ENCODE measurements at regions not wholly inside any gene's neighbourhood (a gene's known extent, or its start where the extent isn't known, plus 50 kb on each side); places are given as distances from the start of the nearest gene placed in this dataset.

- DNase-seq (ENCODE audit: low spot score), result no peak
- intact Hi-C loops (cut with DNase I), result no loop called here
These were observed 281.1 kb downstream of the MBD2 start for GRCh38 chr18:53943326-53943860.

GRCh38 chr18:53941601-53942338, 282.7 kb downstream of the MBD2 start:
- intact Hi-C loops (cut with DNase I), result no loop called here
- DNase-seq (ENCODE audit: low spot score), result no peak

GRCh38 chr18:53937037-53937436, 287.4 kb downstream of the MBD2 start:
- DNase-seq (ENCODE audit: low spot score), result no peak
- intact Hi-C loops (cut with DNase I), result no loop called here

- intact Hi-C loops (cut with DNase I), result loop anchor here in 1 of 2 donors (1.0 kb wide), 1 partner anchor 9 kb away; no protein-coding TSS in a partner anchor
- no peak for DNase-seq (ENCODE audit: low spot score)
These were observed 288.7 kb downstream of the MBD2 start for GRCh38 chr18:53935803-53936202.

- no peak for DNase-seq (ENCODE audit: low spot score)
- intact Hi-C loops (cut with DNase I), result no loop called here
These were observed 289.1 kb downstream of the MBD2 start for GRCh38 chr18:53935399-53935798.

GRCh38 chr18:53920312-53921075, 304.0 kb downstream of the MBD2 start:
- intact Hi-C loops (cut with DNase I), result no loop called here
- no peak for DNase-seq (ENCODE audit: low spot score)

- DNase-seq (ENCODE audit: low spot score), result no peak
- intact Hi-C loops (cut with DNase I), result no loop called here
These were observed 306.4 kb downstream of the MBD2 start for GRCh38 chr18:53918091-53918490.

GRCh38 chr18:53911200-53911599, 313.3 kb downstream of the MBD2 start:
- intact Hi-C loops (cut with DNase I), result no loop called here
- DNase-seq (ENCODE audit: low spot score), result no peak

GRCh38 chr18:53909668-53910067, 314.8 kb downstream of the MBD2 start:
- DNase-seq (ENCODE audit: low spot score), result no peak
- intact Hi-C loops (cut with DNase I), result no loop called here

- intact Hi-C loops (cut with DNase I), result no loop called here
- no peak for DNase-seq (ENCODE audit: low spot score)
These were observed 316.5 kb downstream of the MBD2 start for GRCh38 chr18:53907921-53908320.

GRCh38 chr18:53906681-53907080, 317.8 kb downstream of the MBD2 start:
- intact Hi-C loops (cut with DNase I), result no loop called here
- DNase-seq (ENCODE audit: low spot score), result no peak

- intact Hi-C loops (cut with DNase I), result loop anchor here in 1 of 2 donors (5.0 kb wide), 1 partner anchor 913 kb away; no protein-coding TSS in a partner anchor
- DNase-seq (ENCODE audit: low spot score), result no peak
These were observed 329.6 kb downstream of the MBD2 start for GRCh38 chr18:53894675-53895442.

GRCh38 chr18:53887447-53887846, 337.0 kb downstream of the MBD2 start:
- no peak for DNase-seq (ENCODE audit: low spot score)
- intact Hi-C loops (cut with DNase I), result no loop called here

- DNase-seq (ENCODE audit: low spot score), result no peak
These were observed 338.4 kb downstream of the MBD2 start for GRCh38 chr18:53886058-53886457.

GRCh38 chr18:53883771-53884170, 340.7 kb downstream of the MBD2 start:
- DNase-seq (ENCODE audit: low spot score), result no peak
- intact Hi-C loops (cut with DNase I), result no loop called here

More at GRCh38 chr18:53886058-53886457, 338.4 kb downstream of the MBD2 start:
- intact Hi-C loops (cut with DNase I), result no loop called here

- DNase-seq (ENCODE audit: low spot score), result no peak
- intact Hi-C loops (cut with DNase I), result no loop called here
These were observed 350.4 kb downstream of the MBD2 start for GRCh38 chr18:53874103-53874502.

- no peak for DNase-seq (ENCODE audit: low spot score)
- intact Hi-C loops (cut with DNase I), result no loop called here
These were observed 359.7 kb downstream of the MBD2 start for GRCh38 chr18:53864770-53865169.

- intact Hi-C loops (cut with DNase I), result no loop called here
These were observed 361.5 kb downstream of the MBD2 start for GRCh38 chr18:53862921-53863320.

GRCh38 chr18:53861185-53861584, 363.3 kb downstream of the MBD2 start:
- DNase-seq (ENCODE audit: low spot score), result no peak
- intact Hi-C loops (cut with DNase I), result no loop called here

More at GRCh38 chr18:53862921-53863320, 361.5 kb downstream of the MBD2 start:
- DNase-seq (ENCODE audit: low spot score), result no peak

GRCh38 chr18:53859764-53860163, 364.7 kb downstream of the MBD2 start:
- DNase-seq (ENCODE audit: low spot score), result no peak
- intact Hi-C loops (cut with DNase I), result no loop called here

Measured in posterior vena cava (tissue), 2 donors.